Lower leg skin (tissue), 4 donors: ENCODE measurements at regions not wholly inside any gene's neighbourhood (a gene's known extent, or its start where the extent isn't known, plus 50 kb on each side); places are given as distances from the start of the nearest gene placed in this dataset.
"Not testable (repeated sequence)": the region's sequence is repeated elsewhere in the genome, so short reads cannot be mapped to it uniquely, and the experiment has no call there.

Experiments
- DNase-seq, 2 donors: peaks; one replicate each; pipeline ENCODE4 v3.0.0-alpha.2; 2019; ENCODE audit warnings: low spot score in 2 of 2
- H3K4me3 ChIP-seq: fragments of 200-600 bp; sonication (generic); 2 replicates; pipeline ENCODE4 v1.5.1; 2017; ENCODE audit warnings: mild to moderate bottlenecking, low read depth; ENCODE audit not compliant: poor library complexity, severe bottlenecking
- POLR2A ChIP-seq, 2 donors: fragments of 450-650 bp; IDR thresholded peaks; one replicate each; pipeline ENCODE4 v1.6.1; 2016 to 2017; ENCODE audit warnings: antibody characterized with exemption in 2 of 2, mild to moderate bottlenecking in 1 of 2, moderate library complexity in 1 of 2
- WGBS, 2 donors: methylation state at CpG; one replicate each; pipeline ENCODE4 v1.1.5; 2018; 5-methylcytosine and 5-hydroxymethylcytosine counted together
- intact Hi-C: fragments of 100-400 bp; cut with DNase I; formaldehyde crosslinking; loops from one replicate; pipeline ENCODE4 v1.15.0; 2023; ENCODE audit warnings: low total_unique reads
- TF ChIP-seq, protein P1 (sequence below), 3 donors: fragments of 450-650 bp; IDR thresholded peaks; one replicate each; pipeline ENCODE4 v1.5.1; 2016; ENCODE audit warnings: antibody characterized with exemption in 3 of 3, mild to moderate bottlenecking in 3 of 3, moderate library complexity in 2 of 3

DNA sequence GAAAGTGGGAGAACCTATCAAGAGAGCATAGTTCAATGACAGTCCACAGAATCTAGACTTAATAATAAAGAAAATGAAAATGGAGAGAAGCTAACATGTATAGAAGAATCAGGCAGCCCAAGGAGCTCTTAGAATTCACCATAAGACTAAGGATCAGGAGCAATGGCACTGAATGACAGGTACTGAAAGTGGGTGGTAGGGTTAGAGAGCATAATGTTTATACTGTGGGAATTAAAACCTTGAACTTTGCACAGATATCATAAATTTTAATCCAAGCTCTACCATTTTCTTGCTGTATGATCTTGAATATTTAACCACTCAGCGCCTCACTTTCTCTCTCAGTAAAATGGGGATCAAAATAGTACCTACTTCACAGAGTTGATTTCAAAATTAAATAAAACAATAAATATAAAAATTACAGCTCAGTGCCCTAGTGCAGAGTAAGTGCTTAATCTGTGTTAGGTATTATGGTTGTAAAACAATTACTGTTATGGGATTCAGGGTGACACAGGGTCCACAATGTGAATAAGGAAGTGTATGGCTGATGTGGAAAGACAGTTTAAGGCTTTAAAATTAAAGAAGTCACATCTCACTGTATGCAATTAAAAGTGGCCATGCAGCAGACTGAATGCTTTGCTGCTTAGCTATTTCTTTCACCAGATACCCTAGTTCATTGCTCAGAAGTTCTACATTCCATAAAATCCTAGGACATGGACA, 319.8 kb downstream of the HINT1 start:
- 41 to 95% methylated on average over 1 of the region's 1 CpG for WGBS, 2 donors
- intact Hi-C loops, result no loop called here
- no peak for DNase-seq
- no peak for TF ChIP-seq POLR2A (IDR thresholded peaks at IDR 0.05)
- TF ChIP-seq, protein P1, sequence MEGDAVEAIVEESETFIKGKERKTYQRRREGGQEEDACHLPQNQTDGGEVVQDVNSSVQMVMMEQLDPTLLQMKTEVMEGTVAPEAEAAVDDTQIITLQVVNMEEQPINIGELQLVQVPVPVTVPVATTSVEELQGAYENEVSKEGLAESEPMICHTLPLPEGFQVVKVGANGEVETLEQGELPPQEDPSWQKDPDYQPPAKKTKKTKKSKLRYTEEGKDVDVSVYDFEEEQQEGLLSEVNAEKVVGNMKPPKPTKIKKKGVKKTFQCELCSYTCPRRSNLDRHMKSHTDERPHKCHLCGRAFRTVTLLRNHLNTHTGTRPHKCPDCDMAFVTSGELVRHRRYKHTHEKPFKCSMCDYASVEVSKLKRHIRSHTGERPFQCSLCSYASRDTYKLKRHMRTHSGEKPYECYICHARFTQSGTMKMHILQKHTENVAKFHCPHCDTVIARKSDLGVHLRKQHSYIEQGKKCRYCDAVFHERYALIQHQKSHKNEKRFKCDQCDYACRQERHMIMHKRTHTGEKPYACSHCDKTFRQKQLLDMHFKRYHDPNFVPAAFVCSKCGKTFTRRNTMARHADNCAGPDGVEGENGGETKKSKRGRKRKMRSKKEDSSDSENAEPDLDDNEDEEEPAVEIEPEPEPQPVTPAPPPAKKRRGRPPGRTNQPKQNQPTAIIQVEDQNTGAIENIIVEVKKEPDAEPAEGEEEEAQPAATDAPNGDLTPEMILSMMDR (IDR thresholded peaks at IDR 0.05), result no peak
- H3K4me3 ChIP-seq, result no peak overlapping the region

DNA sequence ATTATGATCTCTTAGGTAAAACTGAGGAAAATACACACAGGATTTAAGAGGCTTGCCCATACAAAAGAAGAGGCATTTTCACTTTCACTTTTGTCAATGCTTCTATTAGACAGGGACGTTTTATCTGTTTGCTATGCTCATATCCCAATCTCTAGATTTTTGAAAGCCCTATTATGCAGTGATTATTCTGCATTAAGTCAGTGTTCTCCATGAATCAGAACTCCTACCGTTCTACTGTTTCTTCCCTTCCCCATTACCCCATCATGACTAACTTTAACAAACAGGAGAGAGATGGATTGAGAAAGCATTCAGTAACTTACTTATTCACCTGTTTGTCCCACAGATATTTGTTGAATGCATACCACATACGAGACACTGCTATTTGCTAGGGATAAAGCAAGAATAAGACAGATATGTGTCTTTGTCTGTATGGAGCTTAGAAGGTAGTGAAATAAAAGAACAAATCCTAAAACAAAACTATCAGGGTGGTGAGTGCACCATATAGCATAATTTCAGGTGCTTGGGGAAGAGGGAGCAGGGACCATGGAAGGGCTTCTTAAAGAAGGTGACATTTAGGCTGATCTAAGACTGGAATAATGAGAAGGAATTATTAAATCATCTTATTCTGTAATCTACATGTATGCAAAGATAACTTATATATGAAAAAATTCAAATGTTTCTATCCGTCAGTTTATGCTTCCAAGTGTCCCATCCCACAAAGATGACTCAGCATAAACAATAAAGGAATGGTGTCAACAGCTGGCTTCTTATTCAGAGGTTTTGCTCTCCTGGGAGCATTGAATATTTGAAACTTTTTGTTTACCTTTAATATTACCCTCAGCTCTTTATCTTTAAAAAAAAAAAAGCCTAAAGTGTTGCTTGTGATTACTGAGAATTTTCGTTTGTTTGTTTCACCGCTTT, 328.1 kb downstream of the HINT1 start:
- WGBS, 2 donors, result 33 to 37% methylated on average over 6 of the region's 6 CpGs
- TF ChIP-seq, protein P1 (IDR thresholded peaks at IDR 0.05), result no peak
- TF ChIP-seq POLR2A (IDR thresholded peaks at IDR 0.05), result no peak
- H3K4me3 ChIP-seq, result no peak overlapping the region
- intact Hi-C loops, result no loop called here
- no peak for DNase-seq

DNA sequence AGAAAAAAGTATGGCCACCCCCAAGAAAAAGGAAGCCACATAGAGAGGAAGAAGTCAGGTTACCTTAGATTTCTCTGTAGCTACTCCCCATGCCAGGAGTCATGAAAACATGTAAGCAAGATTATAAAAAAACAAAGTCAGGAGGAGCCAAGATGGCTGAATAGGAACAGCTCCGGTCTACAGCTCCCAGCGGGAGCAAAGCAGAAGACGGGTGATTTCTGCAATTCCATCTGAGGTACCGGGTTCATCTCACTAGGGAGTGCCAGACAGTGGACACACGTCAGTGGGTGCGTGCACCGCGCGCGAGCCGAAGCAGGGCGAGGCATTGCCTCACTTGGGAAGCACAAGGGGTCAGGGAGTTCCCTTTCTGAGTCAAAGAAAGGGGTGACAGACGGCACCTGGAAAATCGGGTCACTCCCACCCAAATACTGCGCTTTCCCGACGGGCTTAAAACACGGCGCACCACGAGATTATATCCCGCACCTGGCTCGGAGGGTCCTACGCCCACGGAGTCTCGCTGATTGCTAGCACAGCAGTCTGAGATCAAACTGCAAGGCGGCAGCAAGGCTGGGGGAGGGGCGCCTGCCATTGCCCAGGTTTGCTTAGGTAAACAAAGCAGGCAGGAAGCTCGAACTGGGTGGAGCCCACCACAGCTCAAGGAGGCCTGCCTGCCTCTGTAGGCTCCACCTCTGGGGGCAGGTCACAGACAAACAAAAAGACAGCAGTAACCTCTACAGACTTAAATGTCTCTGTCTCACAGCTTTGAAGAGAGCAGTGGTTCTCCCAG, 347.3 kb downstream of the HINT1 start:
- DNase-seq, H3K4me3 ChIP-seq, intact Hi-C loops: not testable (repeated sequence)
- 91 to 95% methylated on average over 28 of the region's 28 CpGs for WGBS, 2 donors

DNA sequence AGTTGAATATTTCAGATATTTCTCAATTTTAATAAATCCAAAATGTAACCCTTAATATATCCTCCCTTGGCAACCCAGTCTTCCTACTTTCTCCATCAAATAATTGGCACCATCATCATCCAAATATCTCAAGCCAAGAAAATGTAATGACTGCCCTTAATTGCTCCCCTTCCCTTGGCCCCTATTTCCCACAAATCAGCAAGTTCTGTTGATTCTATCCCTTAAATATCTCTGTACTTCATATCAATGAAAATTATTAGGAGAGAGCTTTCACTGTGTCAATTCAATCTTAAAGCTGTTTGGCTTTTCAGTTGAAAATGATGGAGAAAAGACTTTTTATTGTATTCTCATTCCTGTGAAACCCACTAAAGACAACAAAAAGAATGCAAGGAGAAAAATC, 349.8 kb downstream of the HINT1 start:
- intact Hi-C loops, result no loop called here
- no peak for TF ChIP-seq POLR2A (IDR thresholded peaks at IDR 0.05)
- TF ChIP-seq, protein P1 (IDR thresholded peaks at IDR 0.05), result no peak
- no peak overlapping the region for H3K4me3 ChIP-seq
- DNase-seq, result no peak

DNA sequence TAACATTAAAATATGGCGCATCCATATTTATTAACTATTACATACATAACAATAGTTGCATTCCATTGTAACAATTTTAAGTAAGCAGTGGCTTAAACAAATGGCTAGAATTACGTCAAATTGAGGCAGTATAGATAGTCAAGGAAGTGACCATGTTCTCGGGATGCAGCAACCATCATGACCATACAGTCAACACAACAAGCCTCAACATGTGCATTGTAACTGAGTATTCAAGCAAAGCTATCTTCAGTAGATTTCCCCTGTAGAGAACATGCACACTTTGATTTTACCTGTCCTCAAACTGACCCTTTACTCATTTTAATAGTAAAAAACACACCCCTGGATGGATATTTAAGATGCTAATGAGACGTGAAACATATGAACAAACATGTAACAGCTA, 356.4 kb downstream of the HINT1 start:
- no peak for DNase-seq
- no peak for TF ChIP-seq POLR2A (IDR thresholded peaks at IDR 0.05)
- TF ChIP-seq, protein P1 (IDR thresholded peaks at IDR 0.05), result no peak
- intact Hi-C loops, result no loop called here
- no peak overlapping the region for H3K4me3 ChIP-seq
- 89 to 90% methylated on average over 4 of the region's 4 CpGs for WGBS, 2 donors

DNA sequence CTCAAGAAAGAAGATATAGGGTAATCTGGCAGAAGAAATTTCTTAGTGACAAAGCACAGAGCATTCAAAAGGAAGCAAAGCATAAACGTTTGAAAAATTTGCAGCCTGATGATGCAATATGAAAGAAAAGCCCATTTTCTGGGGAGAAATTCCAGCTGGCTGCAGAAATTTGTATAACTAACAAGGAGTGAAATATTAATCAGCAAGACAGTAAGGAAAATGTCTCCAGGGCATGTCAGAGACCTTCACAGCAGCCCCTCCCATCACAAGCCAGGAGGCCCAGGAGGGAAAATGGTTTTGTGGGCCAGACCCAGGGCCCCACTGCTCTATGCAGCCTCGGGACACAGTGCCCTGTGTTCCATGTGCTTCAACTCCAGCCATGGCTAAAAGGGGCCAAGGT, 359.4 kb downstream of the HINT1 start:
- DNase-seq, result no peak
- WGBS, 2 donors, result 16 to 25% methylated on average over 2 of the region's 2 CpGs
- intact Hi-C loops, result no loop called here

More for the DNA sequence above, 359.4 kb downstream of the HINT1 start:
- no peak for TF ChIP-seq POLR2A (IDR thresholded peaks at IDR 0.05)
- TF ChIP-seq, protein P1 (IDR thresholded peaks at IDR 0.05), result no peak
- H3K4me3 ChIP-seq, result no peak overlapping the region
